GM06990 (cell line): ENCODE measurements at regions not wholly inside any gene's neighbourhood (a gene's known extent, or its start where the extent isn't known, plus 50 kb on each side); places are given as distances from the start of the nearest gene placed in this dataset.

Source experiments
- DNase-seq: peaks from one replicate; pipeline ENCODE4 v3.0.0-alpha.2; 2011; ENCODE audit not compliant: insufficient read length; ENCODE audit errors: extremely low read depth
- H3K27me3 ChIP-seq: replicated peaks from 2 replicates; pipeline ENCODE4 v1.6.0; 2011; ENCODE audit warnings: low read length; ENCODE audit not compliant: control insufficient read depth, insufficient read depth
- H3K36me3 ChIP-seq: 2 replicates; pipeline ENCODE4 v1.5.1; 2011; ENCODE audit warnings: low read length; ENCODE audit not compliant: control insufficient read depth, insufficient read depth
- H3K4me3 ChIP-seq: replicated peaks from 2 replicates; pipeline ENCODE4 v1.5.1; 2011; ENCODE audit warnings: low read depth, mild to moderate bottlenecking, control low read depth, low read length
- TF ChIP-seq, protein P1 (sequence below): IDR thresholded peaks from 2 replicates; pipeline ENCODE4 v1.5.1; 2011; ENCODE audit warnings: low read length, control low read depth, mild to moderate bottlenecking, inconsistent platforms; ENCODE audit not compliant: insufficient read depth, poor library complexity, severe bottlenecking

DNA sequence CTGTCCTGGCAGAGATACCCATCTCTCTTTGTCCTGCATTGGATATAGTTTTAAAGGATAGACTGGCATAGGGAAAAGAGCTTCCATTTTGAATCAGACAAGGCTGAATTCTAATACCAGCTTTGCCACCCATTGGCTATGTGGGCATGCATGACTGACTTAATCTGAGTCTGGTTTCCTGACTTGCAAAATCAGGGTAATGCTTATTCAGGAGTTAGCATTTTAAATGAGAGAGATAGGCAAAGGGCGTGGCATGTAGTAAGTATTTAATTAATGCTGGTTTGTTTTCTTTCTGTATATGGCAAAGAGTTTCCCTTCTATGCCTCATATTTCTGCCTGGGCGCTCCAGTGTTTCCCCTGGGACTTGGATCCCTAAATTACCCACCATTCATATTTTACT is 492.9 kb downstream of the IGSF11 start:
- Histone ChIP-seq H3K4me3 (no peak overlapping the region), H3K36me3 (no peaks in the 10 kb centered on the region), H3K27me3 (no peaks in the 10 kb centered on the region)
- DNase-seq: no peak
- TF ChIP-seq, protein P1, sequence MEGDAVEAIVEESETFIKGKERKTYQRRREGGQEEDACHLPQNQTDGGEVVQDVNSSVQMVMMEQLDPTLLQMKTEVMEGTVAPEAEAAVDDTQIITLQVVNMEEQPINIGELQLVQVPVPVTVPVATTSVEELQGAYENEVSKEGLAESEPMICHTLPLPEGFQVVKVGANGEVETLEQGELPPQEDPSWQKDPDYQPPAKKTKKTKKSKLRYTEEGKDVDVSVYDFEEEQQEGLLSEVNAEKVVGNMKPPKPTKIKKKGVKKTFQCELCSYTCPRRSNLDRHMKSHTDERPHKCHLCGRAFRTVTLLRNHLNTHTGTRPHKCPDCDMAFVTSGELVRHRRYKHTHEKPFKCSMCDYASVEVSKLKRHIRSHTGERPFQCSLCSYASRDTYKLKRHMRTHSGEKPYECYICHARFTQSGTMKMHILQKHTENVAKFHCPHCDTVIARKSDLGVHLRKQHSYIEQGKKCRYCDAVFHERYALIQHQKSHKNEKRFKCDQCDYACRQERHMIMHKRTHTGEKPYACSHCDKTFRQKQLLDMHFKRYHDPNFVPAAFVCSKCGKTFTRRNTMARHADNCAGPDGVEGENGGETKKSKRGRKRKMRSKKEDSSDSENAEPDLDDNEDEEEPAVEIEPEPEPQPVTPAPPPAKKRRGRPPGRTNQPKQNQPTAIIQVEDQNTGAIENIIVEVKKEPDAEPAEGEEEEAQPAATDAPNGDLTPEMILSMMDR: no peak

GRCh38 chr3:118543832-118544231 is 490.8 kb downstream of the IGSF11 start:
- H3K4me3 ChIP-seq: no peak overlapping the region
- DNase-seq: no peak
- H3K36me3 ChIP-seq: no peaks in the 10 kb centered on the region
- no peaks in the 10 kb centered on the region for H3K27me3 ChIP-seq
- TF ChIP-seq, protein P1: no peak

- Histone ChIP-seq H3K27me3 (no peaks in the 10 kb centered on the region), H3K36me3 (no peaks in the 10 kb centered on the region), H3K4me3 (no peak overlapping the region)
- TF ChIP-seq, protein P1: no peak
- DNase-seq: no peak
These were observed 490.2 kb downstream of the IGSF11 start for GRCh38 chr3:118544458-118544857.

DNA sequence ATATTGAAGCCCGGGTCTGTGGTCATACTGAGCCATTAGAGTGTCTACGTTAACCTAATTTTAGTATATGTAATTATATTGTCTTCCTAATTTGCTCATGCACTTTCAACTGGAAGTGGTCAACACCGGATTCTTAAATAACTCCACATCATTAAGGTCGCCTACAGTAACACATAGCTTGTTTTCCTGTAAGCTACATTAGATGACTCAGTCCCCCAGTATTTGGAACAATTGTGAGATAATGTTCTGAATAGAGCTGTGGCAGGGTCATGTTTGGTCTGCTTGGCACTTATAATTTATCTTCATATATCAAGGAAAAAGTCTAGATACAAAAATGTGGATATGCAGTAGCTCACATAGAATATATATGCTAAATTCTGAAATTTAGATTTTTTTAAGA is 486.2 kb downstream of the IGSF11 start:
- Histone ChIP-seq H3K4me3 (no peak overlapping the region), H3K36me3 (no peaks in the 10 kb centered on the region), H3K27me3 (no peaks in the 10 kb centered on the region)
- DNase-seq: no peak
- TF ChIP-seq, protein P1: no peak

GRCh38 chr3:118550122-118550521 is 484.5 kb downstream of the IGSF11 start:
- no peaks in the 10 kb centered on the region for H3K27me3 ChIP-seq
- TF ChIP-seq, protein P1: no peak
- no peak for DNase-seq
- no peak overlapping the region for H3K4me3 ChIP-seq
- H3K36me3 ChIP-seq: no peaks in the 10 kb centered on the region

GRCh38 chr3:118550556-118550955 is 484.1 kb downstream of the IGSF11 start:
- Histone ChIP-seq H3K36me3 (no peaks in the 10 kb centered on the region), H3K4me3 (no peak overlapping the region), H3K27me3 (no peaks in the 10 kb centered on the region)
- no peak for DNase-seq
- TF ChIP-seq, protein P1: no peak
